HG02763 (cell line): ENCODE measurements at regions not wholly inside any gene's neighbourhood (a gene's known extent, or its start where the extent isn't known, plus 50 kb on each side); places are given as distances from the start of the nearest gene placed in this dataset.
"Not testable (repeated sequence)": the region's sequence is repeated elsewhere in the genome, so short reads cannot be mapped to it uniquely, and the experiment has no call there.

ENCODE experiments used
- ATAC-seq: cut with Tn5 transposase; IDR thresholded peaks from one replicate; pipeline ENCODE4 v1.9.1; 2021; ENCODE audit warnings: mild to moderate bottlenecking, moderate library complexity; ENCODE audit not compliant: unreplicated experiment

DNA sequence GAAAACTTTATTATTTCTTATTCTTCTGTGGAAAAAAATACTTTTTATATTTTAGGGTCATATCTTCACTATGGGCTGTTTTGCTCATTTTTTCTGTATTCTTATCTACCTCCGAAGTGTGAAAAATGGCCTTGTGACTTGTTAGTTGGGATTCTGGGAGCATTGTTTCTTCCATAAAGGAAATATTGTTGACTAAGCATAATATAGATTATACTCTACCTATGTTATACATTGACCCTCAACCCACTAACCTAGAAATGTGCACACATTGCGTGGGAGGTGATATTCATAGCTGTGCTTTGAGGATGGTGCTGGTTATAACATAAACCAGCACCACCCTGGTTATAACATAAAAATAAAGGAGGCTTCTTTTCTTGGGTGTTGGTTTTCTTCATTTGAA, 259.2 kb upstream of the AADAT start:
- no peak for ATAC-seq

DNA sequence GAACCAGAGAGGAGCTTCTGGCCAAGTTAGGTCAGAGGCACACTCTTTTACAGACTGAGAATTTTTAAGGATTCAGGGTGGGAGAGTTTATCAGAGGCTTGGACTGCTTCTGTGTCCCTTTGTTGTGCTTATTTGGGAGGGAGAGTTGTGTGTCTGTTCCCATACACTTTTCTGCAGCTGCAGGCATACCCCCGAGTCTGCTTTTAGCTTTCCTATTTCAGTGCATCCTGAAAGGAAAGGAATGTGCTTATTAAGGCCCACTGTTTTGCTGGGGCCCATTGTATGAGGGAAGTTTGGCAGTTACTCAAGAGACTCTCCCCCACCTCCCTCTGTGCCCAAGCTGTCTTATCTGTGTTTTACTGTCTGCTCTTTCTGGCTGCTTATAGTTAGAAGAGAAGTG, 257.4 kb upstream of the AADAT start:
- ATAC-seq = not testable (repeated sequence)

DNA sequence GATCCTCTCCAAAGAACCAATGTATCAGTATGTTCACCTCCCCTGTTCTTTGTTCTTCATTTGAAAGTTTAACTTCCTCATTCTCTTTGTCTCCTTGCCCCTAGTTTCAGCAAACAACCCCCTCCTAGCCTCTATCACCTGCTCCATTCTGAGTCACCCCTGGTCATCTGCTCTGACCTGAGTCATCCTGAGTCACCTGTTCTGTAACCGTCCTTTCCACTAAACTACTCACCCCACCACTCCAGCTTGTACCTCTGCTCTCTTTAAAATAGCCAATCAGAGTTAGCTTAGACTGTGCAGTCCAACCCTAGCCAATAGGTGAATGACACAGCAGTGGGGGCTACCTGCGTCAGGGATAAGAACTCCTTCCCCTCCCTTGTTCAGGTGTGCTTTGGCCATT, 249.8 kb upstream of the AADAT start:
- no peak for ATAC-seq

DNA sequence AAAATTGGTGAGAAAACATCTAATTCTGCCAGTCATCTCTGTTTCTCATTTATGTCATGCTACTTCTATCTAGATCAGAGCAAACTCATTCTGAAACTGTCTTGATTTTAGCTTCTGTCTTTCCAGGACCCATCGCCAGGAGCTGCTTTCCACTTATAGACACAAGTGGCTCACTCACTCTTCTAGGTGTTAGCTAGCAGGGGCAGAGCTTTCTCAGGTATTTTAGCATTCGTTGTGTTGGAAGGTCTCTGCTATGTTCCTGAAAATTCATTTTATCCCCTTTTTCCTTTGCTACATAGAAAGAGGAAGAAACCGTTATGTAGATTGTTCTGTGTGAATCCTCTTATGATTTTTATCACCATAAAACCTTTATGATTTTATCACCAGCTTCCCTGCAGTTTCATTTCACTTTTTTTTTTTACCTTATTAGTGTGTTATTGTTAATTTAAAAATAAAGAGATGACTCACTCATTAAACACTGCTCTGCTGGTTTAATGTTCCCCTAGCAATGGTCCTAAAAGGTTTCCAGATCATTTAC, 246.6 kb upstream of the AADAT start:
- ATAC-seq = peak; percentile 91

DNA sequence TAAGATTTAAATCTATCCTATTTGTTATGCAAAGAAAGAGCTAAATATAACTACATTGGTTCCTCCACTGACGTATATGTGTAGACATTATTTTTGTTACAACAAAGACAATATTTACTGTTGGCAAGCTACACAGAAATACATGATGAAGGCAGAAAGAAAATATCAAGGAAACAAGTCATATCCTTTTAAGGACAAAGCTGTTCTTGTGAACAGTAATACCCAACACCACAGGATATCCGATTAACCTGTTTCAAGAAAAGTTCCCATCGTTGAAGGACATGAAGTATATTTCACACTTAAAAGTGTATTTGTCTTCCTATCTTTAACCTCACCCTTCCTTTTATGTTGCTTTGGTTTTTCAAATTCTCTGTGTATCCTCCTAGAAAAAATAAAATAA, 235.8 kb upstream of the AADAT start:
- ATAC-seq = no peak

DNA sequence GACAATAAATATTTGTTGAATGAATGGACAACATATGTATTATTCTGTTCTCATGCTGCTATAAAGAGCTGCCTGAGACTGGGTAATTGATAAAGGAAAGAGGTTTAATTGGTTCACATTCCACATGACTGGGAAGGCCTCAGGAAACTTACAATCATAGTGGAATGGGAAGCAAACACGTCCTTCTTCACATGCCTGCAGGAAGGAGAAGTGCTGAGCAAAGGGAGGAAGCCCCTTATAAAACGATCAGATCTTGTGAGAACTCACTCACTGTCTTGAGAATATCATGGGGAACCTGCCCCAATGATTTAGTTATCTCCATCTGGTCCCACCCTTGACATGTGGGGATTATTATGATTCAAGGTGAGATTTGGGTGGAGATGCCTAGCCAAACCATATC, 233.9 kb upstream of the AADAT start:
- ATAC-seq = no peak

DNA sequence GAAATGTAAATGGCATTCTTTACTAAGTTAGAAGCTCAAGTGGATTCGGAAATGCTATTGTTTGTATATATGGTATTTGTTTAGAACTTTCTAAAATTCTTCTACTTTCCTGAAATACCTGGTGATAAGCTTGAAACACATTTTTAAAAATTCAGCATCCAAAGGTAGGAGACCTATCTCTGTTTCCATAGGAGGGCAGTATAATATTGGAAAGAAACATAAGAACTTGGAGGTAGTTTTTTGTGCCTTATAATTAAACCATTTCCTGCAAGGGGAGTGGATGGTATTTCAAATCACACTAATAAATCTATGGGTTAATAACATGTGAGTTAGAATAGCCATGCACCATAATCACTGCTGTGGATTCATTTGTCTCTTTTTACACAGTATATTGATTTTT, 217.4 kb upstream of the AADAT start:
- no peak for ATAC-seq

DNA sequence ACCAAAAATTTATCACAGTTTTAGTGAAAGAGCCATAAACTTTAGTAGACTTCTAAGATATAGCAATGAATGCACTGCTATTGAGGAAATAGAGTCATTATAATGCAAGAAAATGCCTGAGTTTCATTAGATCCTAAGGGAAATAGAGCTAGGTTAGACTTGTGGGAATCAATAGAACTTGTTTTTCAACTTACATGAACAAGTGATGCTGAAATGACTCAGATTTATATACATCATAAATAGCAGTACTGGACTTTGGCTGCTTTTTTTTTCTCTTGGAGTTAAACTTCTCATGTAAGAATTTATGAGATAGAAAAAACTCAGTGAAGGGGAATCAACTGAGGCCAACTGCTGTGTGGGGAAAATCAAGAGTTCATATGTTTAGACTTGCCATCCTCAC, 216.5 kb upstream of the AADAT start:
- no peak for ATAC-seq

DNA sequence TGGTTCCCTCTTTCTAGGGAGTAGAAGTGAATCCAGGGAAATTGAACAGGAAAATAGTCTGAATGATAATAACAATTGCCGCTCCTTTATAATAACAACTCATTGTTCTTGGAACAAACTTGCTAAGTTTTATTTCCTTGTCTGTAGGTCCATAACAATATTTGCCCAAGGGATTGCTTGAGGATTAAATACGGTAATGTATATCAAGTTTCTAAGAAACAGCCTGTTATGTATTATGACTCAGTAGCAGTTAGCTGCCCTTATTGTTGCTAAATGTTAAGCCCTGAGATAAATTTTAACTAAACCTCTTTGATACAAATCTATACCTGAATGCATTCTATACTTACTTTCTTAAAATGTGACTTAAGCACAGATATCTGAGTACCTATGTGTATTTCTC, 215.9 kb upstream of the AADAT start:
- no peak for ATAC-seq

DNA sequence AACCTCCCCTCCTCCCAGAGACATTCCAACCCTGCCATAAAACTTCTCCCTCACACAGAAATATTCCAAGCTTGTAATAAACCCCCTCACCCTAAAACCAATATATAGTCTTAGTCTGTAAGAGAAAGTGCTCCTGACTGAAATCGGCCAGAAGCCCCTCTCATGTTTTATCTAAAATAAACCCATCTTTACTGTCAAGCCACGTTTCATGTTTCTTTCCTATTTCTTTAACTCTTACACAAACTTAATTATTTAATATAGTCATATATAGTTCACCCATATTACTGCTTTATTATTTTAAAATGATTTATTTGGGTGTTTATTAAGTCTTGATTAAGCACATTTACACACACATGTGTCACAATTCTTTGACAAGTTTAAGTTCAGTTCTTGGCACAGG, 191.3 kb upstream of the AADAT start:
- no peak for ATAC-seq

DNA sequence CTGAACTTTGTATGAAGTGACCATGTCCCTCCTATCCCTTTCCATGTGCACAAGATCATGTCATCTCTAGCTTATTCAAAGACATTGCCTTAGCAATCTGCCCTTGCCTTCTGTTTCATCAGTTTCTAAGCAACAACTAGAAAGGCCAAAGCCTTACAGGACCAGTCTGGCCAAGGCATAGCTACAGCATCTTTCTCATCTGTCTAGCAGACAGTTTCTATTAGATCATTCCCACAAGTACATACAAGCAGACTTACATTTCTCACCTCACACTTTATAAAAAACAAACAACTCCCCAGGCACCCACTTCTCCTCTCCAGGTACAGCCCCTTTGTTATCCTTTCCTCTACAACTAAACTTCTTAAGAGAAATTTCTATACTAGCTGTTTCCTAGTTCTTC, 188.7 kb upstream of the AADAT start:
- ATAC-seq = no peak

DNA sequence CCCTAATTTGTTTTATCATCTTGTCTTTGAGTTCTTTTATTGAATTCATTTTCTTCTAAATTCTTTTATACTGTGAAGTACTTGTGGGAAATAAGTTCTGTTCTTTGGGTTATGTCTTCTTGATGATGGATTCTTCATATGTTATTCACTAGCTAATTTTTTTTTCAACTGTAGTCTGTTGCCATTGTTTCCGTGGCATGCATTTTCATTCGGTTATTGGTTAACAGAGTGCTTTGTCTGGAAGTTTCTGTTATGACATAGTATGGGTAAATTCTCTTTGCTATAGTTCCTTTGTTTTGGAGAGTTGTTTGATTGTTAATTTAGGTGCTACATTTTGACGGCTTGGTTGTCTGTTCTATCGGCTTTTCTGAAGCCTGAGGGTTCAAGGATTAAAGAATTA, 184.9 kb upstream of the AADAT start:
- ATAC-seq = no peak

DNA sequence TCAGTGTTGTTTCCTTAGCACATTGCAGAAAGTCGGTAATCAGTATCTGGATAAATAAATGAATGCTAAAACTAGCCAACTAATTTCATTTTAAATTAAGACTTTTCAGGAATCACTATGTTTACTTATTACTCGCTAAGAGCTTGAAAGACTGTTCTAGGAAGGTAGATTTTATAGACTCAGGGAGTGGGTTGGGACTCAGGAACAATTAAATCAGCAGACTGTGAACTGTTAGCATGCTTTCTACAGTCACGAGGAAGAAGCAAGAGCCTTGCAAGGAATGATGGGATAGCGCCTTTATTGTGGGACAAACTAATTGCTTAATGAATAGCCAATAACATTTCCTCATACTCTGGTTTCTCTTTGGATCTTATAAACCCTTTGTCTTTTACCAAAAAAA, 183.2 kb upstream of the AADAT start:
- no peak for ATAC-seq

DNA sequence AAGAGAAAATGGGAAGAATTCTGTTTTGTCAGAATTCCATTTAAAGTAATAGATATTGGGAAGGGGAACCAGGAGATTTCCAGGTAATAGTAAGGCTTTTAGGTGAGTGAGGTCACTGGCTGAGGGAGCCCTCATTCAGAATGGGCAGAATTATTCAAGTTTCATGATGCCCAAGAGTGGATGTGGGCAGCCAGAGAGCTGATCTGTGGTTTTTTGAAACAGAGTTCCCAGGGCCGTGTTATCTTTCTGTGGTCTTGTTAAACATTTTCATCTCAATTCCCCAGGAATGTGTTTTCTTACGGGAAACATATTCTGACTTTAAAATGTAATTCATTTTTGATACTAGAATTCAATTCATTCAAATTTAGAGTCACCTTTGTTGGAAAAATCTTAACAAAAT, 182.0 kb upstream of the AADAT start:
- no peak for ATAC-seq

DNA sequence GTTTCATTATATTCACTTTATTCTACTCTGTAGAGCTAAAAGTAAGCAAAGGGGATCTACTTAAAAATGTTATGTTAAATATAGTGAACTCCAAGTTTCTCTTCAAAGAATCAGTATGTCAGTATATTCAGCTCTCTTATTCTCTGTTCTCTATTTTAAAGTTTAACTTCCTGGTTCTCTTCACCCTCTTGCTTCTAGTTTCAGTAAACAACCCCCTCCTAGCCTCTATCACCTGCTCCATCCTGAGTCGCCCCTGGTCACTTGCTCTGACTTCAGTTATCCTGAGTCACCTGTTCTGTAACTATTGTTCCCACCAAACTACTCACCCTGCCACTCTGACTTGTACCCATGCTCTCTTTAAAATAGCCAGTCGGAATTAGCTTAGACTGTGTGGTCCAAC, 180.9 kb upstream of the AADAT start:
- ATAC-seq = no peak

DNA sequence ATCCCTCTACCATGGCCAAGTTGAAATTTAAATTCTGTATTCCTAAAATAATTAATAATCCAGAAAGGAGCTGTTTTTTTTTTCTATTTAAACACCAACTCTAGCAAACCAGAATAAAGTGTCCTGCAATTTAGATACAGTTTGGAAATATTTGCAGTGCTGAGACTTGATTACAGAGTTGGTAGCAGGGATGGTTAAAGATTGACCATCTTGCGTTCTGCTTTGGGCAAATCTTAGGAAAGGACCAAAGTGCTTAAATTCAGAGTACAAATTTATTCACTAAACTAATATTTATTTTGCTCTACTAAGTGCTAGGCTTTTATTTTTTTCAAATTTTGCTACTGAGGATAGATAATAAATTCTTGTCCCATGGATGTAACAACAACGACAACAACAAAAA, 180.2 kb upstream of the AADAT start:
- no peak for ATAC-seq

DNA sequence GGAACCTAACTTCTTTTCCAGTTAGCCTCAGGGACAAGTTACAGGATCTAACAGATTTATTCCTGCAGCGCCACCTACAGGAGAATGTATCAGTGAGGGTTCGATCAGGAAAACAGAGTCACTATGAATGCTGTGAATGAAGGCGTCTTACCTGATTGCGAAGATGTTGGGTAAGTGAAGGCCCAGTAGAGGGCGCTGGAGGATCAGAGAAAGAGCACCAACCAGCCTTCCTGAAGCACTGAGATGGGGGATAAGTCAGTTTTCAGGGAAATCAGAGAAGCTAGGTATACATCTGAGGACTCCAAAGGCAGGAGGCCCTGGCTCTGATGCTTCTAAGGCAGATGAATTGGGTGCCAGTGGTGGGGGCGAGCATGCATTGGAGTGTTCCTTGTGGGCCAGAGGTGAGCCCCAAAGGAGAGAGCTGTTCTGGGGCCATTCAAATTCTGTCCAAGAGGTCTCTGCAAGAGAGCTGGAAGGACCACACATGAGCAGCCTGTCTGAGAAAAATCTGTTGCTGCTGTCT, 169.9 kb upstream of the AADAT start:
- peak; percentile 99 for ATAC-seq

DNA sequence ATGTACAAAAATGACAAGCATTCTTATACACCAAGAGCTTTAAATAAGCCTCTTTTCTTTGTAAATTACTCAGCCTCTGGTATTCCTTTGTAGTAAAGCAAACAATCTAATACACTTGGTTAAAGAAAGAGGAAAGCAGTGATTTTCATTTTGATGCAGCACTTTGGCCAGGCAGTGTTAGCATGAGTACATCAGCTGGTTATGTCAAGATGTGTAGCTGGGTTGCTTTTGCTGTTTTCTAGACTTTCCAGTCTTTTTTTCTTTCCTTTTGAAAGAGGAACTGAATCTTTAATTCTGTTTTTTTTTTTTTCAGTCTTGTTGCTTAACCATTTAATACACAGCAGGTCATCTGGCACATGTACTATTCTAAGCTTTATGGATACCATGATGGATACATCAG, 167.1 kb upstream of the AADAT start:
- ATAC-seq = no peak

DNA sequence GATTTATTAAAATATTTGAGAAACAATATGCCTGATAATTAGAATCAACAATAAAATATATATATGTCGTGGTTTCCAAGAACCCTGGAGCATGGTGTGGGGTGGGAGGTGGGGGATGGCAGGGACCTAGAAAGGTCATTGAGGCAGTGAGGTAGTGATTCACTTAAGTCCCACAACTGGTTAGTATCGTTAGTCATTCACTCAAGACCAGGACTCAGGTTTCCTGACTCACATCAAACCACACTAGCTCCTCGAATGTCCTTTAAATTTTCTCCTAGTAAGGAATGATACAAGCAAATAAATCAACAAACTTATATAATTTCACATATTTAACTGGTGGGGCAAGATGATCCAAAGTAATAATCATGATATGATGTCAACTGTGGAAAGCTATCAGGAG, 158.8 kb upstream of the AADAT start:
- no peak for ATAC-seq

DNA sequence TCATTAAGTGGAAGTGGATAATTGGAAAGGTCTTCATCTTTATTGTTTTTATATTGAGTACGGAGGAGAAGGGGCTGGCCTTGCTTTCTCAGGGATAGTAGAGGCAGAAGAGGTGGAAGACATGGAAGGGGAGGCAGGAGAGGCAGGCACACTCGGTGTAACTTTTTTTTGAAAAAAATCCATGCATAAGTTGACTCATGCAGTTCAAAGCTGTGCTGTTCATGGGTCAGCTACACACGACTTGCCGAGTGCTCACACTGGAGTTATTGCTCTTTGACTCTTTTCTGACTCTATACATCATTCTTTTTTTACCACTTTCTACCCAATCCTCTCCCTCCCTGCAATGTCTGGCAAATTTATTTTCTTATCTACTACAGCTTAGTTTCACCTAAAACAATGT, 158.3 kb upstream of the AADAT start:
- ATAC-seq = no peak

DNA sequence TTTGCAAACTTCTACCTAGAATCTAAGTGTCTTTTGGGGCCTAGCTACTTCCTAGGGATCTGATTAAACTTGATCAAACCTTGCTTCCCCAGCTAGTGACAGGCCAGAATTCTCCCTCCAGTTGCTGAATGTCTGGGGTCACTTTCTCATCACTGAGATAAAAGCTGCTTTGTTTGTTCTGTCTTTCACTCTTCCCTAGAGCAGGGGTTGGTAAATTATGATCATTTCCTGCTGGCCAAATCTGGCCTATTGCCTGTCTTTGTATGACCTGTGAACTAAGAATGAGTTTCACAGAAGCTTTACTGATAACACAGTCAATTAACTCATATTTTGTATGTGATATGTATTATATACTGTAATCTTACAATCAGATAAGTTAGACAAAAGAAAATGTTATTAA, 157.8 kb upstream of the AADAT start:
- ATAC-seq = no peak

DNA sequence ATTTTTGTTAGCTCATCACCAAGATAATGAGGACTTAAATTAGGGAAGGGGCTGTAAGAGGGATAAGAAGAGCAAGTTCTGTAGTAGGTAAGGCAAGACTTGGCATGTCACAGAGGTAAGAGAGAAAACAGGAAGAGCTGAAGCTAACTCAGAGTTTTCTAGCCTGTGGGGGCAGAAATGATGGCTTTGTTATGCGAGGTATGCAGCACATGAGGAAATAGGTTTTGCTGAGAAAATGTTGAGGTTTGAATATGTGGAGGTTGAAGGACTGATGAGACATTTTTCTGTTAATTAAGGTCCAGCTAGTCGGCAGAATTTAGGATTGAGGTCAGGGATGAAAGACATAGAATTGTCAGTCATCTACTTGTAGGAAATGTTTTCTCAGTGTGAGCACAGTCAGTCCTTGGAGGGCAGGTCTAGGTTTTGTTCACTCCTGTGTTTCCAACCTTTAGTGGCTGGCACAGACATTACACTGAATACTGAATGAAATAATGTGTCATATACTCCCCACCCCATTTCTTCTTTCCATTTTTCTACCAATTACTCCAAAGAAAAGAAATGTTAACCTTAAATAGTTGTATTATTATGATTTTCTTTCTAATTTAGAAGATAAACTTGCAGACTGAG, 154.0 kb upstream of the AADAT start:
- no peak for ATAC-seq

DNA sequence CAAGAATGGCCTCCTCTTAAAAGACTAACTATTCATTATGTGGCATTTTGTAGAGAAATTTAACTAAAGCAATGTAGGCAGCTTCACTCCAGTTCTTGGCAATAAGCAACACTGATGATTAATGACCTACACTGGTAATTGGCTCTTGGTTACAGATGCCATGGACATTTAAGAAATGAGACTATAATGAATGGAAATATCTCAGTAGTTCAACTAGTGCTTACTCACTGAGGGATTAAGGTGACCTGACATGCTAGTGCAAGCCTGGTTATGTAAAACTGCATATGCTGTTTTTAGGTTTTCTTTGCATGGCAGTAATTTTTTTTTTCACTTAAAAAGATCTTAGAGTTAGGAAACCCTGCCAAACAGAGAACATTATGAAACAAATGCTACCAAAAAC, 152.7 kb upstream of the AADAT start:
- no peak for ATAC-seq
